Motor neuron (in vitro differentiated cells): ENCODE measurements at regions not wholly inside any gene's neighbourhood (a gene's known extent, or its start where the extent isn't known, plus 50 kb on each side); places are given as distances from the start of the nearest gene placed in this dataset.
"Not testable (repeated sequence)": the region's sequence is repeated elsewhere in the genome, so short reads cannot be mapped to it uniquely, and the experiment has no call there.

Experiments used
- ATAC-seq, 8 experiments: fragments of 200-7000 bp; cut with Tn5 transposase; replicated peaks in 6 of 8; 2 replicates each; pipeline ENCODE4 v1.8.0; 2021; ENCODE audit warnings: mild to moderate bottlenecking in 8 of 8, moderate library complexity in 8 of 8
- H3K27ac ChIP-seq, 2 donors: fragments of 250-450 bp; sonication (Bioruptor Pico); 2 replicates each; pipeline ENCODE4 v1.9.0; 2021; ENCODE audit warnings: antibody characterized with exemption in 2 of 2, mild to moderate bottlenecking in 2 of 2, moderate library complexity in 1 of 2
- H3K4me1 ChIP-seq, 2 donors: fragments of 250-450 bp; sonication (Bioruptor Pico); replicated peaks in 1 of 2; 2 replicates each; pipeline ENCODE4 v1.6.1; 2021; ENCODE audit warnings: antibody characterized with exemption in 2 of 2, mild to moderate bottlenecking in 2 of 2, moderate library complexity in 1 of 2
- H3K4me3 ChIP-seq, 5 donors: fragments of 250-450 bp; sonication (Bioruptor Pico); 2 replicates each; pipeline ENCODE4 v1.9.0; 2021; ENCODE audit warnings: antibody characterized with exemption in 5 of 5, mild to moderate bottlenecking in 5 of 5, moderate library complexity in 4 of 5
- WGBS, 10 experiments: fragments of 450-650 bp; shearing (Covaris generic); methylation state at CpG; one replicate each; pipeline ENCODE4 v1.0.0; 2022; 5-methylcytosine and 5-hydroxymethylcytosine counted together
- in situ Hi-C, 9 experiments: fragments of 400-800 bp; cut with MboI; loops; one replicate each; pipeline ENCODE4 v1.15.0; 2021; ENCODE audit warnings: low sequenced_read_pairs in 9 of 9, low pct_unique_long_range_greater_than_20kb in 2 of 9; ENCODE audit not compliant: unreplicated experiment in 9 of 9

GRCh38 chr9:63820882-63821281, 1464.1 kb downstream of the FOXD4L5 start:
- WGBS, 10 experiments: 8 to 83% (median 60%) methylated on average over 1 to 11 of the region's 13 CpGs; no CpG with 5 or more reads in 1 of the 10 experiments
- in situ Hi-C loops, H3K27ac ChIP-seq, H3K4me1 ChIP-seq, H3K4me3 ChIP-seq, ATAC-seq: not testable (repeated sequence)

GRCh38 chr9:63820383-63820782, 1464.6 kb downstream of the FOXD4L5 start:
- H3K4me3 ChIP-seq, in situ Hi-C loops, H3K27ac ChIP-seq, H3K4me1 ChIP-seq, ATAC-seq: not testable (repeated sequence)
- WGBS, 10 experiments: 40 to 100% (median 76%) methylated on average over 1 to 3 of the region's 3 CpGs; no CpG with 5 or more reads in 1 of the 10 experiments

GRCh38 chr9:63817622-63818518, 1467.1 kb downstream of the FOXD4L5 start:
- no peak overlapping the region for H3K27ac ChIP-seq
- H3K4me1 ChIP-seq: no peaks in the 10 kb centered on the region
- in situ Hi-C loops: no loop called here
- H3K4me3 ChIP-seq: no peak overlapping the region
- 16 to 57% (median 33%) methylated on average over 10 to 37 of the region's 41 CpGs for WGBS, 10 experiments
- ATAC-seq: peak; percentile 46 to 61 (median 50)

- in situ Hi-C loops: no loop called here
- Histone ChIP-seq H3K4me3 (no peak overlapping the region), H3K27ac (no peak overlapping the region), H3K4me1 (no peaks in the 10 kb centered on the region)
- 14 to 61% (median 29%) methylated on average over 20 to 36 of the region's 36 CpGs for WGBS, 10 experiments
- ATAC-seq: peak; percentile 89 to 99 (median 97)
Observed at GRCh38 chr9:63816751-63817621, 1468.0 kb downstream of the FOXD4L5 start.

GRCh38 chr9:63814970-63815669, 1469.9 kb downstream of the FOXD4L5 start:
- ATAC-seq, in situ Hi-C loops, H3K4me1 ChIP-seq, H3K4me3 ChIP-seq, H3K27ac ChIP-seq: not testable (repeated sequence)
- WGBS, 10 experiments: 60 to 63% methylated on average over 1 to 2 of the region's 52 CpGs; no CpG with 5 or more reads in 8 of the 10 experiments

- 0 to 61% (median 60%) methylated on average over 1 to 9 of the region's 39 CpGs; no CpG with 5 or more reads in 6 of the 10 experiments for WGBS, 10 experiments
- H3K27ac ChIP-seq, in situ Hi-C loops, H3K4me1 ChIP-seq, ATAC-seq, H3K4me3 ChIP-seq: not testable (repeated sequence)
Observed at GRCh38 chr9:63813391-63814021, 1471.5 kb downstream of the FOXD4L5 start.

GRCh38 chr9:63812822-63813221, 1472.2 kb downstream of the FOXD4L5 start:
- in situ Hi-C loops, H3K27ac ChIP-seq, H3K4me3 ChIP-seq, H3K4me1 ChIP-seq: not testable (repeated sequence)
- ATAC-seq: peak in 3 of 8 experiments; percentile 56 to 73 (median 69)
- no CpG with 5 or more reads among the region's 34 CpGs for WGBS, 10 experiments

- ATAC-seq, in situ Hi-C loops, H3K27ac ChIP-seq, H3K4me3 ChIP-seq, H3K4me1 ChIP-seq: not testable (repeated sequence)
- WGBS, 10 experiments: 40% methylated on average over 1 of the region's 5 CpGs; no CpG with 5 or more reads in 9 of the 10 experiments
Observed at GRCh38 chr9:63804205-63804604, 1480.8 kb downstream of the FOXD4L5 start.

- in situ Hi-C loops, H3K4me3 ChIP-seq, ATAC-seq, H3K27ac ChIP-seq, H3K4me1 ChIP-seq: not testable (repeated sequence)
- WGBS, 10 experiments: 16 to 62% (median 41%) methylated on average over 1 to 6 of the region's 8 CpGs
Observed at GRCh38 chr9:63794081-63794685, 1490.8 kb downstream of the FOXD4L5 start.

GRCh38 chr9:63787454-63787853, 1497.6 kb downstream of the FOXD4L5 start:
- H3K4me1 ChIP-seq, H3K4me3 ChIP-seq, in situ Hi-C loops, H3K27ac ChIP-seq, ATAC-seq: not testable (repeated sequence)
- 17% methylated on average over 1 of the region's 3 CpGs; no CpG with 5 or more reads in 9 of the 10 experiments for WGBS, 10 experiments

- H3K27ac ChIP-seq, in situ Hi-C loops, H3K4me3 ChIP-seq, H3K4me1 ChIP-seq, ATAC-seq: not testable (repeated sequence)
- no CpG with 5 or more reads among the region's 15 CpGs for WGBS, 10 experiments
Observed at GRCh38 chr9:63785059-63785458, 1500.0 kb downstream of the FOXD4L5 start.

GRCh38 chr9:63784421-63784820, 1500.6 kb downstream of the FOXD4L5 start:
- H3K4me1 ChIP-seq, H3K27ac ChIP-seq, in situ Hi-C loops, H3K4me3 ChIP-seq, ATAC-seq: not testable (repeated sequence)
- no CpG with 5 or more reads among the region's 21 CpGs for WGBS, 10 experiments
